ENCODE measurements at regions not wholly inside any gene's neighbourhood (a gene's known extent, or its start where the extent isn't known, plus 50 kb on each side); places are given as distances from the start of the nearest gene placed in this dataset.

DNA sequence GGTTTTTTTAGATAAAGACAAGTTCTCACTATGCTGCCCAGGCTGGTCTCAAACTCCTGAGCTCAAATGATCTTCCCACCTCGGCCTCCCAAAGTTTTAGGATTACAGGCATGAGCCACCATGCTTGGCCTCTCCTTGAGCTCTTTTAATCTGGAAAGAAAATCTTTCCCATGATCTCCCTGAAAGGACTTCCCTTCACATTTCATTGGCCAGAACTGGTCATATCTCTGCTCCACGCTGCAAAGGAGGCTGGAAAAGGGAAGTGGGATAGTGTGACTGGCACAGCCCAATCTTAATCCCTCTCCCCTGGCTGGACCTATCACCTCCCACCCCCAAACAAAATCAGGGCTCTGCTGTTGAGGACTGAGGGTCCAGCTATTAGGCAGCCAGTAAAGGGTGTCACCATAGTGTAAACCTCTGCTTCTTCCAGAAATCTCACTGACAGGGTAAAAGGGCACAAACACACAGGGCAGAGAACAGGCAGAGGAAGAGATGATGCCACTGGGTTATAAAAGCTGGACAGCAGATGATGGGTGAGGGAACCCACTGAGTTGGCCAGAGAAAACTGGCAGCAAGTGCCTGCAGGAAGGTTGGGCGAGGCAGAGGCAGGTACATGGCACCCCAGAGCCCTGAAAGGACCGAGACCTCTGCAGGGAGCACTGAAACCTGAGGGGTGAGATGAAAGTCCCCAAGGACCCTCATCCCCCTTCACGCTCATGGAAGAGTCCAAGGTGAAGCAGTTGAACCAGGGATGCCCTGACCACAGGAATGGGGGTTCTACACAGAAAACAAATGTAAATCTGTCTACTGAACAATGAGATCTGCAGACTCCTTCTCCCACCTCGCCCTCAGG lies 83.1 kb upstream of the PTPN1 start:
- no peak for DNase-seq (ENCODE audit: low read depth)

DNA sequence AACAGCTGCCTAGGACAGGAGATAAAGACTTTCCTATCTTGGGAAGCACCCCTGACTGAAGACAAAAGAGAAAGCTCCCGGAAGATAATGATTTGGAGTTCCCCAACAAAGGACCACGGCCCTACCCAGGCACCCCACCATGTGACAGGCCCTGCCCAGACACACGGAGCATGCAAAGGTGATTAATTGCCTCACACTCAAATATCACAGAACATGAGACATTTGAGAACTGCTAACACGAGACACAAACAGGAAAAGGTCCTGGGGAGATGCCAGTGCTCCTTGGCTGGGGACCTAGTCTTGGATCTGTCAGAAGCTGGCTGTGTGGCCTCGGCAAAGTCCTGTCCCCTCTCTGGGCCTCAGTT lies 82.5 kb upstream of the PTPN1 start:
- no peak for DNase-seq (ENCODE audit: low read depth)

- DNase-seq (ENCODE audit: low read depth), result no peak
Measured at GRCh38 chr20:50428097-50428828, 81.9 kb upstream of the PTPN1 start.

GRCh38 chr20:50429412-50429811 lies 80.8 kb upstream of the PTPN1 start:
- no peak for DNase-seq (ENCODE audit: low read depth)

- no peak for DNase-seq (ENCODE audit: low read depth)
Measured at GRCh38 chr20:50431066-50431450, 79.1 kb upstream of the PTPN1 start.

DNA sequence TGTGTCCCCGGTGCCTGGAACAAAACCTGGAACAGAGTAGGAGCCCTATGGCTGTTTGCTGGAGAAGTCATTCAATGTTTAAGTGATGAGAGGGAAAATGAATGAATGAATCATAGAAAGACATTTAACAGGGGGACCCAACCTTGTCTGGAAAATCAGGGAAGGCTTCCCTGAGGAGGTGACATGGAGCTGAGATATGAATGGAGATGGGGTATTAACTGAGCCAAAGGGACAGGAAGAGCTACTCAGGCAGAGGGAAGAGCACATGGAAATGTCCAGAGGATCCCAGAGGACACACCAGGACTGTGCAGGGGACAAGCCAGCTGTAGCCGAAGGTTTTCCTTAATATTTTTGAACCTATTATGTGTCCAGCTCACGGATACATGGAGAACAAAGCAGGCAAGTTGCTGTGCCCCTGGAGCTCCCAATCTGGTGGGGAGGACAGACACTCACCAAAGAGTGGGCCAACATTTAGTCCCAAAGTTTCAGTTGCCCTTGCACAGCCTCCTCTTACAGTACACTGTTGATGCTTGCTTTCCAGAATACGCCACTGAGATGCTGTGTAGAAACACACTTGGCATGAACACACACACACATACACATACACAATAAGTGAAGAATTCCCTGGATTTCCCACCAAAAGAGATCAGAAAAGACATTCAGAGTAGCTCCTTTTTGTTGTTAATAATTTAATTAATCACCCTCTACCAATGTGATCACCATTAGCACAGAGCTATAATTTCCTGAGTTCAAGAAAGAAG lies 77.0 kb upstream of the PTPN1 start:
- DNase-seq (ENCODE audit: low read depth), result no peak

- DNase-seq (ENCODE audit: low read depth), result no peak
Measured at GRCh38 chr20:50434321-50434652, 75.9 kb upstream of the PTPN1 start.

DNA sequence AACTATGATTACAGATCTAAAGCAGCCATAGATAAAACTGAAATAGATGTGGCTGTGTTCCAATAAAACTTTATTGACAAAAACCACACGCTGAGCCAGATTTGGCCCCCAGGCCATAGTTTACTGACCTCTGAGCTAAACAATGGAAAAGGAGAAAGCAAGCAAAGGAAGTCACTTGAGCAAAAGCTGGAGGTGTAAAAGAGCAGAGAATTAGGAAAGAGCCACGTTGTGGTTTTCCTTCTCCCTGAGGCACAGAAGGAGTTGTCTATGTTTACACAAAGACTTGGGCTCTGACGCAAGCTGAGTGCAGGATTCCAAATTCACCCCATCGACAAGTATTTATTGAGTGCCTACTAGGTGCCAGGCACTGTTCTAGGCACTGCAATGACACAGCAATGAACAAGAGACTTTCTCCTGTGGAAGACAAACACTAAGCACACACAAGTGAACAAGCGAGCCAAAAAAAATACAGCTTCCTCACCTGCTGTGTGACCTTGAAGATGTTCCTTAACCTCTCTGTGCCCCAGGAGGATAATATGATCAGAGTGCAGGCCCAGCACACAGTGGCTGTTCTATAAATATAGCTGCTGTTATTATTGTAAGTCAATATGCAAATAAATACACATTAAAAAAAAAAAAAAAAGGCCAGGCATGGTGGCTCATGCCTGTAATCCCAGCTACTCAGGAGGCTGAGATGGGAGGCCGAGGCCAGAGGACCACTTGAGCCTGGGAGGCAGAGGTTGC lies 75.4 kb upstream of the PTPN1 start:
- peak; percentile 79 for DNase-seq (ENCODE audit: low read depth)

DNA sequence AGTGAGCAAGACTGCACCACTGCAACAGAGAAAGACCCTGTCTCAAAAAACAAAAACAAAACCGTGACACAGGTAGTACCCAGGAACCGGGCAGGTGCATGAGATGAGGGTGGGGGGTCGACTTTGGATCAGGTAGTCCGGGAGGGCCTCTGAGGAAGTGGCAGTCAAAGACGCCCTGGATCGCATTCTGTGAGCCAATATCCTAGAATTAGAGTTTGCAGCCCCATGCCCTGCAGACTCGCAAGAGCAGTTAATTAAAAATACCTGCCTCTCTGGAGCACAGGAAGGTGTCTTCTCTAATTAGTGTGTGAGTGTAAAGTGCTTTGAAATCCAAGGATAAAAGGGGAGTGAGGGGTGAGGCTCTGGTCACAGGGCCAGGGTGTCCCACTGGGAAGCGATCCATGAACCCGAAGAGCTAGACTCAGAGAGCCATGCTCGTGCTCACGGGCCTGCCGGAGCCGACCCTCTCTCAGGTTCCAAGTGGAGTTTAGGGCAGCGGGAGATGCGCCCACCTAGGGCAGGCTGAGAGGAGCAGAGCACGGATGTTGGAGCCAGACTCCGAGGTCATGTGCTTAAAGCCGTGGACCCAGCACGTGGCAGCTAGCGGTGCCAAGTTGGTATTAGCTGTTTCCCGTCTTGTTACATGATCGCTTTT lies 74.7 kb upstream of the PTPN1 start:
- DNase-seq (ENCODE audit: low read depth), result no peak

DNA sequence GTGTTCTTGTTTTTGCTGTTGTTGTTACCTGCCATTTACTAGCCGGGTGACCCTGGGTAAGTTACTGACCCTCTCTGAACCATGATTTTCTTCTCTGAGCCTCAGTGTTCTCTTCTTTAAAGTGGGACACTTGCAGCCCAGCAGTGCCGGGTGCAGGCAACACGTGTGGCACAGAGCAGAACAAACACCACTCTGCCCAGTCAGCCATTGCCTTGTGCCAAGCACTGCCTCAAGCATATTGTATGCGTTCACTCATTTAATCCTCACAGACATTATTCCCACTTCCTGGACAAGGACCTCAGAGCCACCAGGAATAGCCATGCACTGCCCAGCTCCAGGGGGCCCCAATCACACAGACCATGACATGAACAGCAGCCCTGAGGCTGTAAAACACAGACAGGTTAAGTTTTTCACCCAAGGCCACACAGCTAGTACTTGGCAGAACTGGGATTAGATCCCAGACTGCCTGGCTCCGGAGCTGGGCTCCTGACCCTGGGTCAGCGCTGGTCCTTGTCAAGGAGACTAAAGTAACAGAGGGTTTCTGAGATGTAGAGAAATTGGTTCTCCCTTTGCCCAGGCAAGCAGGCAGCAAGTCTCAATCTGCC lies 74.0 kb upstream of the PTPN1 start:
- no peak for DNase-seq (ENCODE audit: low read depth)

GRCh38 chr20:50436696-50437095 lies 73.5 kb upstream of the PTPN1 start:
- DNase-seq (ENCODE audit: low read depth), result no peak

- DNase-seq (ENCODE audit: low read depth), result peak; percentile 89
Measured at GRCh38 chr20:50438986-50439407, 71.2 kb upstream of the PTPN1 start.

DNA sequence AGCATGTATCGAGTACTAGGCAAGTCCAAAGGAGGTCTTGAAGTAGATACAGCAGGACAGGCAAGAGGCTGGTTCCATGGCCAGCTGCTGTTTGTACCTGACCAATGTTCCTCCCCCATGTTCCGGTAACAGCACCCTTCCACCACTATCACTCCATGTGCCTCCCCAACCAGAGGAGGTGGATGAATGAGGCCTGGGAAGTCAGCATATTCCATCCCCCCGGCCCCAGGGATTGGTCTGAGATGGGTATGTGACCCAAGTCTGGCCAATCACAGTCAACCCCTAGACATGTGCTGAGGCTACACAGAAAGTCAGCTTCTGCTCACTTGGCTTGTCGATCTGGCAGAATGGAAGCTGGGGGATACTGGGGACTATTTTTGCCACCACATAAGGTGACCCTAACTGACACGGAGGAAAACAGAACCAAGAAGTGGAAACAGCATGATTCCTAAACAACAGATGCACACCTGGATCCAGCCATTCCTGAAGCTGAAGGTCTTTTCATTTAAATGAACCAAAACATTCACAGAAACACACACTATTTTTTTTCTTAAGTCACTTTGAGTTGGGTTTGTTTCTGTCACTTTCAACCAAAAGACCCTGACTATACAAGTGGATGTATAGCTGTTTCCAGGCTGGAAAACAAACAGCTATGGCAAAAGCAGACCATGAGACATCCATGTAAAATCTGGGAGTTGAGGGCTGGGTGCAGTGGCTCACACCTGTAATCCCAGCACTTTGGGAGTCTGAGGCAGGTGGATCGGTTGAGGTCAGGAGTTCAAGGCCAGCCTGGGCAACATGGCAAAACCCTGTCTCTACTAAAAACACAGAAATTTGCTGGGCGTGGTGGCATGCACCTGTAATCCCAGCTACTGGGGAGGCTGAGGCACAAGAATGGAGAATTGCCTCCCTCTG lies 70.4 kb upstream of the PTPN1 start:
- DNase-seq (ENCODE audit: low read depth), result no peak

- no peak for DNase-seq (ENCODE audit: low read depth)
Measured at GRCh38 chr20:50442512-50442911, 67.7 kb upstream of the PTPN1 start.

DNA sequence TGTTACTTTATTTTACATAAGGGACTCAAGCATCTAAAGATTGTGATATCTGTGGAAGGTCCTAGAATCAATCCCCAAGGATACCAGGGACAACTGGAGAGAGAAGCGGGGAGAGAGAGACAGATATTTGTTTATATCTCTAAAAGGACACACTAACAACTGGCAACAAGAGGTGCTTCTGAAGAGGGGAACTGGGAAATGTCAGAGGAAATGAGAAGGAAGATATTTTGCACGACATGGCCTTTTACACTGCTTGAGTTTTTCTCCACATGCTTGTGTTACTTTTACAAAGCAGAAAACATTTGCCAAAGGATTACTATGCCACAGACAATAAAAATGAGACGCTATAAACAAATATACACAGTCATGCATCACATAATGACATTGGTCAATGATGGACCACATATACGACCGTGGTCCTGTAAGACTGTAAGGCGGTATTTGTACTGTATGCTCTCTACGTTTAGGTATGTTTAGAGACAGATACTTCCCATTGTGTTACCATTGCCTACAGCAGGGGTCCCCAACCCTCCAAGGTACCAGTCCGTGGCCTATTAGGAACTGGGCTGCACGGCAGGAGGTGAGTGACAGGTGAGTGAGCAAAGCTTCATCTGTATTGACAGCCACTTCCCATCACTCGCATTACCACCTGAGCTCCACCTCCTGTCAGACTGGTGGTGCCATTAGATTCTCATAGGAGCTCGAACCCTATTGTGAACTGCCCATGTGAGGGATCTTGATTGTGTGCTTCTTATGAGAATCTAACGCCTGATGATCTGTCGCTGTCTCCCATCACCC lies 64.6 kb upstream of the PTPN1 start:
- no peak for DNase-seq (ENCODE audit: low read depth)

GRCh38 chr20:50446351-50447101 lies 63.7 kb upstream of the PTPN1 start:
- DNase-seq (ENCODE audit: low read depth), result no peak

- no peak for DNase-seq (ENCODE audit: low read depth)
Measured at GRCh38 chr20:50447102-50447804, 62.9 kb upstream of the PTPN1 start.

- no peak for DNase-seq (ENCODE audit: low read depth)
Measured at GRCh38 chr20:50447817-50448216, 62.4 kb upstream of the PTPN1 start.
